GM21723 (cell line): ENCODE measurements at regions not wholly inside any gene's neighbourhood (a gene's known extent, or its start where the extent isn't known, plus 50 kb on each side); places are given as distances from the start of the nearest gene placed in this dataset.

Experiments used
- ATAC-seq: cut with Tn5 transposase; IDR thresholded peaks from one replicate; pipeline ENCODE4 v1.9.1; 2021; ENCODE audit warnings: mild to moderate bottlenecking, moderate library complexity; ENCODE audit not compliant: unreplicated experiment

GRCh38 chr3:21142949-21143348, 608.1 kb downstream of the ZNF385D start:
- no peak for ATAC-seq

DNA sequence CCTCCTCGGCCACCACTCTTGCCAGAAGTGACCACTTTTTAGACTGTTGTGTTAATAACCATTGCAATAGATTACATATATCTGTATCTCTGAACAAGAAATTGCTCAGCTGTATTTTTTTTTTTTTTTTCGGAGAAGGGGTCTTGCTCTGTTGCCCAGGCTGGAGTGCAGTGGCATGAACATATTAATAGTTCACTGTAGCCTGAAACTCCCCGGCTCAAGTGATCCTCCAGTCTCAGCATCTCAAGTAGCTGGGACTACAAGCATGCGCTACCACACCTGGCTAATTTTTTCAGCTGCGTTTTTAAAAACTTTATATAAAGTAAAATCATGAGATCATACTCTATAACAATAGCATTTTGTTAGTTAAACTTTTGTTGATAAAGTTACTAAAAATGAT, 609.0 kb downstream of the ZNF385D start:
- no peak for ATAC-seq

- no peak for ATAC-seq
Observed at GRCh38 chr3:21140785-21141184, 610.2 kb downstream of the ZNF385D start.

- ATAC-seq = no peak
Observed at GRCh38 chr3:21138085-21138484, 612.9 kb downstream of the ZNF385D start.

- ATAC-seq = no peak
Observed at GRCh38 chr3:21132896-21133295, 618.1 kb downstream of the ZNF385D start.

DNA sequence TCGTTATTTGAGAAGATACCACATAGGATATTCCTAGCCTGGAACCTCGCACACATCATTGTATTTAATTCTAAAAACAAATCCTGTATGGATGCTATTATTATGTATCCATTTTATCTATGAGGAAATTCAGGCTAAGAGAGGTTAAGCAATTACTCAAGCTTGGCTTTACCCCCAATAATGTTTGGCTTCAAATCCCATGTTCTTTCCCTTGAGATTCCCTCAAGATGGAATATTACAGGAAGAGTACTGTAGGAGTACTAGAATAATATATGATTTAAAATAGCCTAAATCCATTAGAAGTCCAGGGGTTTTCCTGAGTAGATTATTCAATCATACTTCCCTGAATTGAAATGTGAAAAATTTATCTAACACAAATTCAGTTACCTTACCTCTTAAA, 630.2 kb downstream of the ZNF385D start:
- no peak for ATAC-seq

GRCh38 chr3:21117370-21117769, 633.6 kb downstream of the ZNF385D start:
- ATAC-seq = no peak

DNA sequence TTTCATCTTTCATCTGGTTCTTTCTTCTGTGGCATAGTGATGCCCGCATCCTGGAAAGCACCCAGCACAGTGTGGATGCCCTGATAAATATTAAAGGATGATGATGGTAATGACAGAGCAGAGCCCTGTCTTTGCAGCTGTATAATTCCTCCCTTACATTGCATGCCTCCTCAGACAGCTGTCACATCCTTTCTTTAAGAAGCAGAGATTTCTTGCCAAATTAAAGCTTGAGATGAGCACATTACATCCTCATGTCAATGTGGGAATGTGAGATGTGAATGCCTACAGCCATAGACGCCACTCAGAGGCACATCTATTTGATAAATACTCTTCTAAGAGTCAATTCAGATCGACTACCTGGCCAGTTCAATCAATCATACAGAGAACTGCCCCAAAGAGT, 642.0 kb downstream of the ZNF385D start:
- ATAC-seq = no peak

DNA sequence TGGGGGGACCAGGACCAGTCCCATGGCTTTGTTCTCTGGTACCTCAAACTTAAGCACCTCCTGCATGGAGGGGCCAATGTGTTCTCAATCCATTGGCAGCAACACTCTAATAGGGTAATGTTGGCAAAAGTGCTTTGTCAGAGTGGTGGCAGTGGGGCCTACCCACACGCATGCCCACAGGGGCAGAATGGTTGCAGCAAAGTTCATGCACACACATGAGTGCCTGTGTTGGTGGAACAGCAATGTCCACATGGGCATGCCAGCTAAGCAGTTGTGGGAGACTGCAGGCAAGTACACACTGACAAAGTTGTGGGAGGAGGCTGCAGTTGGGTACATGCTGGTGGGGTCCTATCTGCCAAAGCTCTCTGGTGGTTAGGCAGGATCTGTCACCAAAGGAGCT, 645.2 kb downstream of the ZNF385D start:
- no peak for ATAC-seq

- ATAC-seq = no peak
Observed at GRCh38 chr3:21100656-21101359, 650.2 kb downstream of the ZNF385D start.

DNA sequence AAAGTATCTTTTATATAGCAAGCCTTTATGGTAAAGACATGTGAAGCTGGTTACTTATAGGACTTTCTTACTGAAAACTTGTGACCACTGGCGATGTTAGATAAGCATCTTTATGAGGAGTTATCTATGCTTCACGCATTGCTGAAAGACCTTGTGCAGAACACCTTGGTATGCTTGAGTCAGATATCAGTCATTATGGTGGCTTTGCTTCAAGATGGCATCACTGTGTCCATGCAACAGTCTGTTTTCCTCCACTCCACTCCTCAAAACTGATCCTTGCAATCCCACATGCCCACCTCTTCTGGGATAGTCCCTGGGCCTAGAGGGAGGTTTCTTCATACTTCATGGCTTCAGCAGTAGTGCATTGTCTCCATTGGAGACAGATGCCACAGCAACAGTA, 656.3 kb downstream of the ZNF385D start:
- ATAC-seq = no peak

DNA sequence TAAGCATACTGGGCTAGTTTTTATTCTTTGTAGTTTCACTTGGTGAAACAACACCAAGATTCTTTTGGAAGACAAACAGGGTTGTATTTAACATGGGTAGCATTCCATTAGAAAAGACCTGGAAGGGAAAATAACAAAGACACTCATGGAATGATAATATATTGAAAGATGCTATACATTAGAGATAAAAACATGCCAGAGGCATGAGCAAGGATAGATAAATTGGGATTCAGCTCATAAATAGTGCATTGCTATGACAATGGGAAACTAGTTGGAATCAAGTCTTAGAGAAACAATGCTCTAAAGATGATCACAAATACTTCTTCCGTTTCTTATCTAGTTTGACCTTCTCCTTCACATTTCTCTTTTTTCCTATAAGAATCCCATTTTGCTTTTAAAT, 677.4 kb downstream of the ZNF385D start:
- ATAC-seq = no peak

DNA sequence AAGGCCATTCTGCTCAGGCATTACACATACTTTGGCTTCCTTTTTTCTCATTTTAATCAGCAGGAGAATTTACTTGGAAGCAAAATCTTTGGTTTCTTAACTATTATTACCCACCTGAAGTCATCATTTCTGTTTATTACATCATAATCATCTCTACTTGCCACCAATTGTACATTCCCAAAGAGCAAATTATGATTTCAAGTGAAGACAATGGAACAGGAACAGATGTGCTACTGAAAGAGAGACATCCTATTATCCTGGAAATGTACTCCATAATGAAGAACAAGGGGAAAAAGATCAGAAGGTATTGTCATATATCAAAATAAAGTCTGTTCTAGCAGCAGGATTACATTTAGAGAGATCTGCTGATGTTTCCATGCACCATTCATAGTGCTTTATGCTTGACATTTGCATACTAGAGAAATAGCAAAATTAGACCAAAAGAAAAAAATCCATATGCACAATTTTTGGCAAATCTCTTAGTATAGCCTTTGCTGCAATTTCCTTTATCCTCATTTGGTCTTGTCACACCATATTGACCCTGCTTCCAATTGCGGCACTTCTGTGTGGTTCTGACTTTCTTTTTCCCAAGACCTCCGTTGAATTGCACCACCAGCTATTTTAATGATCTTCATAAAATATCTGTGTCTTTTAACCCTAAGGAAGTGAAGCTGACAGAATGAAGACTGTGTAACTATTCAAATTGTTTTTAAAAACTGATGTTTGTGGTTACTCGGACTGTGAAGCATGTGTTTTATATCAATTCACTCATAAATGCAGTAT, 683.8 kb downstream of the ZNF385D start:
- ATAC-seq = no peak

DNA sequence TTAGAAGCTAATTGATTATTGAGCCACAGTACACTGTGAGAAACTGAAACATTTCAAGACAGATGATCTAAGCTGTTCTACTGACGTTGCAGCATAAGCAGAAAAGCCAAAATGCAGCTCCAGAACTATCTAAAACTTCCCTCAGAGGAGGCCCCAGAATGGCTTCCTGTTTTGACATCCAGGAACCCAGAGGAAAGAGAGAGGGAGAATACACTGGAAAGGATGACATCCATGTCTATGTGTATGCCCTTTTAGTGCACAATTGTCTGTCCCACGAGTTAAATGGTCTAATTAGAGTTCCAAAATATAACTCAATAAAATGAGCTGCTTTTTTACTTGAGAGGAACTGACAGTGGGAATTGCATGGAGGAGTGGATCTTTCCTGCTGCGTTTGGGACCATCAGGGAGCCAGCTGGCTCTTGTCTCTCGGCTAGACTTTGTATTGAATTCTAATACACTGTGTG, 688.1 kb downstream of the ZNF385D start:
- no peak for ATAC-seq

GRCh38 chr3:21059404-21059803, 691.6 kb downstream of the ZNF385D start:
- ATAC-seq = no peak

DNA sequence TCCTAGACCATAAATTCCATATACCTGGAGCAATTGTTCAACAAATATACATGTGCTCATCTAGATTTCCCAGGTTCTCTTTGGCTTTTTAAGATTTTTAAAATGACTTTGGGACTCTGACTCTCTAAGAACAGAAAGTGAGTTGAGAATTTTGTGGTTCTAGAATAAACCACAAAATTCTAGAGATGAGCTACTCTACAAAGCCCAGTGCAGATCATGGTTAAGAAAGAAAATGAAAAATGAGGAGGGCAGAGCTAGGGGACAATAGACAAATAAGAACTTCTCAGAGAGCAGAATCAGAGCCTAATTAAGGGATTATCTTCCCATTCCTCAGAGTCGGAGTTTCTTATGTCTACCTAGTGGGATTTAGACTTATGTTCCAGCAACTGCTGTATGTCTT, 694.7 kb downstream of the ZNF385D start:
- ATAC-seq = no peak

GRCh38 chr3:21055015-21055414, 696.0 kb downstream of the ZNF385D start:
- no peak for ATAC-seq

DNA sequence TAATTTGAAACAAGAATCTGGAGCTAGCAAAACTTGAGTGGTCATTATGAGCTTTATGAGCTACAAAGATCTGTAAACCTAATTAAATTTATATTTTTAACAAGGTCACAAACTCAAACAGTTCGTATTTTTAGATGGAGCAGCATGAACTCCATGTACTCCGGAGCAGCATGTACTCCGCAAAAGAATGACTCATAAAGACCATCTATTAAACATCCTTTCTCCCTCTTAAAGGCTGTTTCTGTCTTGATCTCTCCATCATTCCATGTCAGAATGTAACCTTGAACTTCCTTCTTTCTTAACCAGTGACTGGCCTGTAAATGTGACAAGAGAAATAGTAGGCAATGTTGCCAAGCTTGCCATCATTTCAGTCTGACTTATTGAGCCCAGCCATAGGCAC, 696.9 kb downstream of the ZNF385D start:
- ATAC-seq = no peak

- ATAC-seq = no peak
Observed at GRCh38 chr3:21049334-21050062, 701.5 kb downstream of the ZNF385D start.

DNA sequence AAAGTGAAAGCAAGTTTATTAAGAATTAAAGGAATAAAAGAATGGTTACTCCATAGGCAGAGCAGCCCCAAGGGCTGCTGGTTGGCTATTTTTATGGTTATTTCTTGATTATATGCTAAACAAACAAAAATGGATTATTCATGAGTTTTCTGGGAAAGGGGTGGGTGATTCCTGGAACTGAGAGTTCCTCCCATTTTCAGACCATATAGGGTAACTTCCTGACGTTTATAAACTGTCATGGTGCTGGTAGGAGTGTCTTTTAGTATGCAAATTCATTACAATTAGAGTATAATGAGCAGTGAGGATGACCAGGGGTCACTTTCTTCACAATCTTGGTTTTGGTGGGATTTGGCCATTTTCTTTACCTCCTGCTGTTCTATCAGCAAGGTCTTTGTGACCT, 707.9 kb downstream of the ZNF385D start:
- no peak for ATAC-seq

- ATAC-seq = no peak
Observed at GRCh38 chr3:21042184-21042583, 708.8 kb downstream of the ZNF385D start.

DNA sequence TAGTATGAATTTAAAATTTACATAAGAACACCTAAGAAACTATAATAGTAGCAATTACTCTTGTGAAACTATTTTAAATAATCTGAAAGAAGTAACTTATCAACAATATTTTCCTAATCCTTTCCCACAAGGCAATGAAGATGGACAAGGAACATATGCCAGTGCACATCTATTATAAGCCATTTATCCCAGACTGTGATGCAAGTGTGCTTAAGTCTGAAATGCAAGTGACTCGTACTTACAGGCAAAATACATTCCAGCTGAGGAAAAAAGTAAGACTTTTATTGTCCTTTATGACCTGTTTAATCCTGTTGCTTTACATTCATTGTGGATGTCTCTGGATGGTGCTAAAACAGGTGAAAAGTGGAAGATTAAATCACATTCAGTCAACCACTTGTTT, 709.4 kb downstream of the ZNF385D start:
- no peak for ATAC-seq
